Stimulated activated CD8-positive, alpha-beta memory T cell treated with anti-CD3 and anti-CD28 coated beads, Interleukin-15, amount 100 ng/mL, for 48 hours (primary cell): ENCODE measurements at regions not wholly inside any gene's neighbourhood (a gene's known extent, or its start where the extent isn't known, plus 50 kb on each side); places are given as distances from the start of the nearest gene placed in this dataset.

Experiments used
- DNase-seq, 2 donors: peaks; one replicate each; pipeline ENCODE4 v3.0.0-alpha.2; 2020; ENCODE audit warnings: low read depth in 2 of 2

GRCh38 chr2:33903215-33903614 is 304.1 kb upstream of the FAM98A start:
- no peak for DNase-seq

GRCh38 chr2:33900610-33901009 is 301.5 kb upstream of the FAM98A start:
- no peak for DNase-seq

DNA sequence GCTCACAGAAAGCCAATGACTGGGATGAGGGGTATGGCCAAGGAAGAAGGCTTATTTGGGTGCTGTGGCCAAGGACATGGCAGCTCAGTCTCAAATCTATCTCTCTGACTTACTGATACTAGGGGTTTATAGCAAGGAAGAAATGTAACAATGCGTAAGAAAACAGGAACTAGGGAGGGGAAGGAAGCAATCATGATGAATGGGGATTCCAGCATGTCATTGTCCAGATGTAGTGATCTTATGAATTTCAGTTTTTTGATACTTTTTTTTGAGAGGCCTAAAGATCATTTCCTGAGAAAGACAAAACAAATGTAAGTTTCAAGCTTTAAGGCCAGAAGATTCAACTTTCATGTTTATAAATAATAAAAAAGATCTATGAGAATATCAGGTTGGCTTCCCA is 298.6 kb upstream of the FAM98A start:
- DNase-seq: no peak

DNA sequence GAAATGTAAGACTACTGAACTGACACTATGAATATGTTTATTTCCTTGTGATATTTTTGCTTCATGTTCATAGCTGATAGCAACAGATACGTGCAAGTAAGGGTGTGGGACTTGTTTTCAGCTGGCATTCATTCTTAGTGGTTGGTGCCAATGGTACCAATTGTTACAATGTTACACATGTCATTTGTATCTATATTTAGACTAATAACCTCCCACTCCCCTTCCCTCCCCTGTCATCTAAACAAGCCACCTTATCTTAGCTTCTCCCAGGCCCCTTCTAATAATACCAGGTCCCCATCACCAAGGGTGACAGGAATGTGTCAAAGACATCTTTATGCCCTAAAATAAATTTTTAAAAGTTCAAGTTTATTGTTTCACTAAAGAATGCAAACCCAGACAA is 294.7 kb upstream of the FAM98A start:
- DNase-seq: no peak

GRCh38 chr2:33891616-33892015 is 292.5 kb upstream of the FAM98A start:
- DNase-seq: no peak

GRCh38 chr2:33890686-33891085 is 291.6 kb upstream of the FAM98A start:
- no peak for DNase-seq

DNA sequence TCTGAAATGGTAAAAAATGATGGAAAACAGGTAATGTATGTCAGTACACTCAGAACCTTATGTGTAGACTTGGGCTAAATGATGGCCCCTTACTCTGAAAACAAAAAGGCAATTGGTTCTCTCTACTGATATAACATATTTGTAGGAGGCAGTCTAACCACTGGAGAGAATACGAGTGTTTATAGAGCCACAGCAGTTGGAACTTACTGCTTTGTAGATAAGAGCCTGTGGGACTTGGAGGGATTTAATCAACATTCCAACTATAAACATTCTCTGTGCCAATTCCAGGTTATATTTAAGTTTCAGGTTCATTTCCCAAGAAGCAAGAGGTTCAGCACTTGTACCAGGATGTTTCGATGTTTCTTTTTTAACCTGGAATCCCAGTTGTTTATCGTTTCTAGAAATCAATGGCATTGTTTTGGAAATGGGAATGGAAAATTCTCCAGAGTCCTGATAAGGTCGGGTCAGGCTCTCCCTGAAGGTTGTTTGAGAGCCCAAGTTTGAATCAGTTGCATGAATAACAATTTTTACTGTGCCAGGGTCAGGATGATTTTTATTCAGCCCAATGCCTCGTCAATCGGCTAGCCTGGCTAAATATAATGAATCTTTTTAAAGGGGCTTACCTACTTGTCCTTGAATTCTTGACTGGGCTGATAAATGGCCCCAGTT is 278.4 kb upstream of the FAM98A start:
- no peak for DNase-seq

DNA sequence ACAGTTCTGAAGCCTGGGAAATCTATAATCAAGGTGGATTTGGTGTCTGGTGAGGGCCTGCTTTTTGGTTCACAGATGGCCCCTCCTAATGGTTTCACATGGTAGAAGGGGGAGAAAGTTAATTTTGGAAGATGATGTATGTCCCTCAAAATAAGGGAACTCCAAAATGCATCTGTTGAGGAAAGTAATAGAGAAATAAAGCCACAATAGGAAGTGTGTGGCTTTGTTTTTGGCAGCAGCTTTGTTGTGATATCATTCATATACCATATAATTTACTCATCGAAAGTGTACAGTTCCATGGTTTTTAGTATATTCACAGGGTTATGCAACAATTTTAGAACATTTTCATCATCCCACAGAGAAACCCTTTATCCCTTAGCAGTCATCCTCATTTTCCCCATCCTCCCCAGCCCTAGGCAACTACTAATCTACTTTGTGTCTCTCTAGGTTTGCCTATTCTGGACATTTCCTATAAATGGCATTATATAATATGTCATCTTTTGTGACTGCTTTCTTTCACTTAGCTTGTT is 274.0 kb upstream of the FAM98A start:
- no peak for DNase-seq

- no peak for DNase-seq
Observed at GRCh38 chr2:33859811-33860461, 260.8 kb upstream of the FAM98A start.

DNA sequence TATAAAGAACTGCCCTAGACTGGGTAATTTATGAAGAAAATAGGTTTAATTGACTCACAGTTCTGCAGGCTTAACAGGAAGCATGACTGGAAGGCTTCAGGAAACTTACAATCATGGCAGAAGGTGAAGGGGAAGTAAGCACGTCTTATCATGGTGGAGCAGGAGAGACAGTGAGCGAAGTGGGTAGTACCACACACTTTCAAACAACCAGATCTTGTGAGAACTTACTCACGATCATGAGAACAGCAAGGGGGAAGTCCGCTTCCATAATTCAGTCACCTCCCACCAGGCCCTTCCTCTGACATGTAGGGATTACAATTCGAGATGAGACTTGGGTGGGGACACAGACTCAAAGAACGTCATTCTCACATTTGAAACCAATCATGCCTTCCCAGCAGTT is 260.1 kb upstream of the FAM98A start:
- no peak for DNase-seq

DNA sequence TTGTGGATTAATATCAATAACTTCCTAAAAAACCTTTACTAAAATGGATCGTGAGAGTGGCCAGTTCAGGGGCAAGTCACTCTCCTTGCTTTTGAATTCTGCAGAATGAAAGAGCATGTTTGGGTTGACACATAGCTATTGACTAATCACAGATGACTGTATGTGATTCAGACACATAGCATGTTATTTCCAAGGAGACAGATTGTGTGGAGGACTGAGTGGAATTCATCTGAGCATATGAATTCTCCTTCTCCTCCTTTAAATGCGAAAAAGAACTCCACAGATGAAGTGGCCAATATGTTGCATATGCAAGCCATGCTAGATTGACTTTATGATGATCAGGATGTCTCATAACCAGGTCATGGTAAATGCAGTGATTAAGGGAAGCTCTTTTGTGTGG is 249.4 kb upstream of the FAM98A start:
- DNase-seq: no peak

- DNase-seq: no peak
Observed at GRCh38 chr2:33839791-33840190, 240.7 kb upstream of the FAM98A start.

GRCh38 chr2:33836628-33837027 is 237.5 kb upstream of the FAM98A start:
- DNase-seq: no peak

DNA sequence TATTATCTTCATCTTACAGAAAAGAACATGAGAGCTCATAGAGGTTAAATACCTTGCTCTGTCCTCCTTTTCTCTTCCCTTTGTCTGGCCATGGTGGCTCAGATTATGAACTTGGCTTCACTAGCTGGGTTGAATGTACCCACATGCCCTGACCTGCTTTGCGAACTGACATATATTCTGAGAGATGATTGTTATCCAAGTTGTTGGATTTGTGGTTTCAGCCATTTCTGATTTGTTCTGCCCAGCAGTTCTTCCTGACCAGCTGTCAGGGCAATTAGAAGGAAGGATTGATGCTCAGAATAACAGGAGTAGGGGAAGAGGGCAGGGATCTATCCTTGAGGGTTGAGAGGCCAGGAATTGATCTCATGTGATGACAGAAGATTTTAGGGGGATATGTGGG is 236.8 kb upstream of the FAM98A start:
- DNase-seq: no peak

DNA sequence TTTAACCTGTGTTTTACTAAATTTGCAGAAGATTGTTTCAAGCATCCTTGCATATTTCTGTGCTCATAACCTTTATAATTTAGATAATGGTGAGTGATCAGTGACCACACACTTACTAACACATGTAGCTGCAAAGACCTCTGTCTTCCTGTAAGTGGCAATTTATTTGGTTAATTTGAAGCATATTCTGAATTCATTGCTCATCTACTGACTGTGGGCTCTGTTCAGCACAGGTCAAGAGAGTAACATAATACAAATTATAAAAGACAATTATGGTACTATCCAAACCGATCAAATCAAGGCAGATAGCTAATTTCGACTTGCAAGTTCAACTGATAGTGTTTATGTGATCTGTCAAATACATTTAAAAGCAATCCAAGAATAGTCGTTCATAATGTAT is 223.9 kb upstream of the FAM98A start:
- DNase-seq: no peak

GRCh38 chr2:33812707-33813106 is 213.6 kb upstream of the FAM98A start:
- no peak for DNase-seq

DNA sequence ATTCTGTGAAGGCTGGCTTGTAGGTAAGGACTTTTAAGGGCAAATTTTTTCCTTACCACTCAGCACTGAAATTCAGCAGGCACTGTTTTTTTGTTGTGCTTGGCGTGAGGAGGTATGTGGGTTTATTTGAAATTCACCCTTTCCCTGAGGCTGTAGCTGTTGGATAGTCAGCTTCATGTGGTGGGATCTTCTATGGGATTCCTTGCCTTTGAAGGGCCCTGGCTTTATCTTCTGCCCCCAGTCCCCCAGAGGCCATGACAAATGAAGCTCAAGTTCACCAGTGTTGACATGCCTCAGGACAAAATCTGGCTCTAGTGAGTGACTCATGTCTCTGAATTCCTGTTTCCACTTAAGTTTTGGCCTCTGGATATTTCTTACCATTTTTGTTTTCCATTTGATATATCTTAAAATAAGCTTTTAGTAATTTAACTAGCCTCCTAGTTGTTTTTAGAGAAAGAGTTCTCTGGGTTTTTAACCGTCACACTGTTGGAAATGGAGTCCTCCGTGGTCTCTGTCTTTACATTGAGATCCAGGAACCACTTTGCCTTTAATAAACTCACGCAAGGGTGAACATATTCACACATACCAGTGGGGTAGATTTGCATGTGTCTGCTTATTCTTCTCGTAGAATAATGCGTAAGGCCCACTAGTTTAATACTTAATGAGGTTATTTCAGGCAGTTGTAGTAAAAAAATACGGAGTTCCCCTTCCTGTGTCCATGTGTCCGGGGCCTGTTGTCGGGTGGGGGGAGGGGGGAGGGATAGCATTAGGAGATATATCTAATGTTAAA is 211.1 kb upstream of the FAM98A start:
- no peak for DNase-seq

DNA sequence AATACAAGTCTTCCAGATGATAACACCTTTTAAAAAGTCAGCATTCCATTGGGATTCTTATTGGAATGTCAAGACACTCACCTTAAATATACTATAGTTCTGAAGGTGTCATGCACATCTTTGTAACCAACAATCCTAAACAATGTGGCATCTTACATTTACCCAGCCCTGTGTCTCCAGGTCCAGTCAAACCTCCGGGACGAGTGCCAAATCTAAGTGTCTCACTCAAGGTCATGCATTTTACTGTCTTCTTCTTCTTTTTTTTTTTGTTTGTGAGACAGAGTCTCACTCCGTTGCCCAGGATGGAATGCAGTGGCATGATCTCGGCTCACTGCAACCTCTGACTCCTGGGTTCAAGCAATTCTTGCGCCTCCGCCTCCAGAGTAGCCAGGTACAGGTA is 206.9 kb upstream of the FAM98A start:
- DNase-seq: no peak

DNA sequence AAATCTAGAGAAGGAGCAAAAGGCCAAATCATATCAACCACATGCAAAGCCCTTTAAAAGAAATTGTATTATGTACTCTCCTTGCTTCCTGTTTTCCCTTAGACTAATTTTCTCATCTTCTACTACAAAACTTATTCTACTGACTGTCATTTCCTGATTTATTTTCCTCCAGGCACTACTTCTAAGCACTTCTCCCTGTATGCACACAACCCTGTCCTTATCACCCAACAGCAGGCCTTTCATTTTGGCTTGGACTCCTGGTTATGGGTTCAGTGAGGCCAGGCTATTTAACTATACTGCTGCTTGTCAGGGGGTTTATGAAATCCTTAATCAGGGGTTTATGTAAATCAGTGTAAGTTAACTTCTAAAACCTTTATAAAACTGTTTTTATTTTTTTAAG is 205.1 kb upstream of the FAM98A start:
- DNase-seq: no peak

GRCh38 chr2:33796511-33796910 is 197.4 kb upstream of the FAM98A start:
- DNase-seq: no peak

- no peak for DNase-seq
Observed at GRCh38 chr2:33791625-33792024, 192.5 kb upstream of the FAM98A start.

DNA sequence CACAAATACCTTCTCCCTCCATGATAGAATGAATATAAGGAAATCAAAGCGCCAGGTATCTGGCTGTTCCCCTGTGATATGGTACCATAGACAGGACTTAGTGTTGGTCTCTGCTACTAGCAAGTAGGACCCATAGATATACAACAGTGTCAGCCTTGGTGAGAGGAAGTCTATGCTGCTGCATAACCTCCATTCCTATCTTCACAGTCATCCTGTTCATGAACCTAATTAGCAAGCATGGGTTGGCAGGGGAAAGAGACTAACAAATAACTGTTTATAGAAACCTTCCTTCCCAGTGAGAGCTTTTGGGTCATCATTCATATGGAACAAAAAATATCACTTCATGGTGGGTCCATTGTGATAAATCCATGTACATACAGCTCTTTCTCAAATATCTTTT is 188.9 kb upstream of the FAM98A start:
- DNase-seq: no peak

DNA sequence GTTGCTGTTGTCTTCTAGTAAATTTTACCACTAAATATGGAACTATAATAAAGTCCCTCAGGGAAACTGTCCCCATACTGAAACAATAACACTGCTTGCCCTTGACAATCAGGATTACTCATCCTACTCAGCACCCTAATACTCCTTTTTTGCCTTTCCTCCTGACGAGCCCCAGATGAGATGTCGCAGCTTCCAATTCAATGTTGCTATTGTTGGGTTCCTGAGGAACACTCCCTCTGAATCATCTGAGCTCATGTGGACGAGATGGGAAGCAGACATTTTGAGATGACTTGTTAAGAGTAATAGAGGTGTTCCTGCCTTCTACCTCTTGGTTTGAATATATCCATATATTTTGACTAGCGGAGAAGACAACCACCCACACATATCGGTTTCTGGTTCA is 187.8 kb upstream of the FAM98A start:
- no peak for DNase-seq
